ENCODE measurements at regions not wholly inside any gene's neighbourhood (a gene's known extent, or its start where the extent isn't known, plus 50 kb on each side); places are given as distances from the start of the nearest gene placed in this dataset.

- TF ChIP-seq MYC (IDR thresholded peaks at IDR 0.05; ENCODE audit: low read depth, low read length) (no peak), CTCF (IDR thresholded peaks at IDR 0.05; ENCODE audit: low read depth, low read length) (no peak), POLR2A (IDR thresholded peaks at IDR 0.05; ENCODE audit: extremely low read depth, insufficient read length) (no peak), MAX (IDR thresholded peaks at IDR 0.05; ENCODE audit: low read depth, low read length) (no peak)
- DNase-seq (ENCODE audit: low read depth) = peak; percentile 56
- no peak overlapping the region for H3K4me3 ChIP-seq (ENCODE audit: low read depth, low read length)
These were observed 267.8 kb downstream of the ERMARD start for GRCh38 chr6:170018936-170019817.

GRCh38 chr6:170018422-170018935 is 267.1 kb downstream of the ERMARD start:
- TF ChIP-seq CTCF (IDR thresholded peaks at IDR 0.05; ENCODE audit: low read depth, low read length) (no peak), MAX (IDR thresholded peaks at IDR 0.05; ENCODE audit: low read depth, low read length) (no peak), MYC (IDR thresholded peaks at IDR 0.05; ENCODE audit: low read depth, low read length) (no peak), POLR2A (IDR thresholded peaks at IDR 0.05; ENCODE audit: extremely low read depth, insufficient read length) (no peak)
- DNase-seq (ENCODE audit: low read depth) = peak; percentile 63
- H3K4me3 ChIP-seq (ENCODE audit: low read depth, low read length) = no peak overlapping the region

- DNase-seq (ENCODE audit: low read depth) = peak; percentile 85
- TF ChIP-seq MYC (IDR thresholded peaks at IDR 0.05; ENCODE audit: low read depth, low read length) (0 out of 2 replicates have a peak, but pooled peaks have one; percentile 31), MAX (IDR thresholded peaks at IDR 0.05; ENCODE audit: low read depth, low read length) (no peak), CTCF (IDR thresholded peaks at IDR 0.05; ENCODE audit: low read depth, low read length) (no peak), POLR2A (IDR thresholded peaks at IDR 0.05; ENCODE audit: extremely low read depth, insufficient read length) (no peak)
- peak overlapping the region; percentile 17 for H3K4me3 ChIP-seq (ENCODE audit: low read depth, low read length)
These were observed 266.3 kb downstream of the ERMARD start for GRCh38 chr6:170017603-170018320.

- no peak overlapping the region for H3K4me3 ChIP-seq (ENCODE audit: low read depth, low read length)
- no peak for DNase-seq (ENCODE audit: low read depth)
- TF ChIP-seq POLR2A (IDR thresholded peaks at IDR 0.05; ENCODE audit: extremely low read depth, insufficient read length) (no peak), MYC (IDR thresholded peaks at IDR 0.05; ENCODE audit: low read depth, low read length) (no peak), CTCF (IDR thresholded peaks at IDR 0.05; ENCODE audit: low read depth, low read length) (no peak), MAX (IDR thresholded peaks at IDR 0.05; ENCODE audit: low read depth, low read length) (no peak)
These were observed 262.4 kb downstream of the ERMARD start for GRCh38 chr6:170013815-170014214.

GRCh38 chr6:170012037-170012330 is 260.6 kb downstream of the ERMARD start:
- H3K4me3 ChIP-seq (ENCODE audit: low read depth, low read length) = no peak overlapping the region
- TF ChIP-seq MYC (IDR thresholded peaks at IDR 0.05; ENCODE audit: low read depth, low read length) = no peak
- no peak for TF ChIP-seq MAX (IDR thresholded peaks at IDR 0.05; ENCODE audit: low read depth, low read length)
- TF ChIP-seq POLR2A (IDR thresholded peaks at IDR 0.05; ENCODE audit: extremely low read depth, insufficient read length) = no peak
- TF ChIP-seq CTCF (IDR thresholded peaks at IDR 0.05; ENCODE audit: low read depth, low read length) = no peak
- DNase-seq (ENCODE audit: low read depth) = no peak
